A673 (cell line): ENCODE measurements at regions not wholly inside any gene's neighbourhood (a gene's known extent, or its start where the extent isn't known, plus 50 kb on each side); places are given as distances from the start of the nearest gene placed in this dataset.

Source experiments
- BruUV-seq: library from RNA; stranded (reverse); fragments of 400-500 nt; replicated peaks from 2 replicates; lab custom pipeline; 2021; lab: Mats Ljungman, UMichigan
- CTCF ChIA-PET: fragments of 300-600 bp; sonication (Branson Sonifier 250); formaldehyde crosslinking; loops from one replicate; lab custom pipeline; 2022; ENCODE audit warnings: antibody characterized with exemption; lab: Charles Lee
- POLR2A ChIA-PET: fragments of 300-600 bp; sonication (Branson Sonifier 250); formaldehyde crosslinking; loops from one replicate; lab custom pipeline; 2022; ENCODE audit warnings: antibody characterized with exemption; ENCODE audit not compliant: low non-redundant PET; lab: Charles Lee
- DNase-seq: peaks from one replicate; pipeline ENCODE4 v3.0.0-alpha.2; 2015; ENCODE audit warnings: low spot score
- H3K27ac ChIP-seq: fragments of 200-600 bp; sonication (generic); 2 replicates; pipeline ENCODE4 v1.5.1; 2016; ENCODE audit warnings: mixed run types, low read depth, mild to moderate bottlenecking, mixed read lengths, antibody characterized with exemption, low read length; ENCODE audit not compliant: poor library complexity, severe bottlenecking
- H3K27me3 ChIP-seq: fragments of 200-600 bp; sonication (generic); replicated peaks from 2 replicates; pipeline ENCODE4 v1.6.1; 2017; ENCODE audit warnings: mixed run types, low read depth, mild to moderate bottlenecking, mixed read lengths, antibody characterized with exemption, low read length; ENCODE audit not compliant: insufficient read depth, poor library complexity
- H3K36me3 ChIP-seq: fragments of 200-600 bp; sonication (generic); 2 replicates; pipeline ENCODE4 v1.6.1; 2016; ENCODE audit warnings: mixed run types, mild to moderate bottlenecking, mixed read lengths, antibody characterized with exemption, low read length; ENCODE audit not compliant: insufficient read depth, poor library complexity, severe bottlenecking
- H3K4me1 ChIP-seq: fragments of 200-600 bp; sonication (generic); 2 replicates; pipeline ENCODE4 v1.6.1; 2017; ENCODE audit warnings: mixed run types, mild to moderate bottlenecking, mixed read lengths, antibody characterized with exemption, low read length; ENCODE audit not compliant: insufficient read depth, poor library complexity, severe bottlenecking
- H3K4me3 ChIP-seq: fragments of 200-600 bp; sonication (generic); 2 replicates; pipeline ENCODE4 v1.5.1; 2016; ENCODE audit warnings: low read depth, mixed run types, mild to moderate bottlenecking, mixed read lengths, low read length; ENCODE audit not compliant: poor library complexity, severe bottlenecking
- H3K9me3 ChIP-seq: fragments of 200-600 bp; sonication (generic); 2 replicates; pipeline ENCODE4 v1.6.1; 2016; ENCODE audit warnings: mixed run types, low read depth, mild to moderate bottlenecking, mixed read lengths, antibody characterized with exemption, low read length; ENCODE audit not compliant: poor library complexity, severe bottlenecking
- EZH2 ChIP-seq: fragments of 200-600 bp; sonication (generic); IDR thresholded peaks from 2 replicates; pipeline ENCODE4 v1.6.1; 2017; ENCODE audit warnings: borderline replicate concordance, low read depth, mild to moderate bottlenecking, mixed read lengths, antibody characterized with exemption, low read length; ENCODE audit not compliant: poor library complexity, severe bottlenecking
- intact Hi-C: fragments of 100-400 bp; cut with micrococcal nuclease; formaldehyde crosslinking; loops from one replicate; pipeline ENCODE4 v1.10.0; 2022; ENCODE audit not compliant: unreplicated experiment
- TF ChIP-seq, protein P1 (sequence below): fragments of 300-800, 200-600 bp; sonication (generic); conservative IDR thresholded peaks from 2 replicates; pipeline ENCODE4 v1.5.1; 2017; ENCODE audit warnings: low read depth, mild to moderate bottlenecking, antibody characterized with exemption, low read length, moderate library complexity, mixed read lengths

DNA sequence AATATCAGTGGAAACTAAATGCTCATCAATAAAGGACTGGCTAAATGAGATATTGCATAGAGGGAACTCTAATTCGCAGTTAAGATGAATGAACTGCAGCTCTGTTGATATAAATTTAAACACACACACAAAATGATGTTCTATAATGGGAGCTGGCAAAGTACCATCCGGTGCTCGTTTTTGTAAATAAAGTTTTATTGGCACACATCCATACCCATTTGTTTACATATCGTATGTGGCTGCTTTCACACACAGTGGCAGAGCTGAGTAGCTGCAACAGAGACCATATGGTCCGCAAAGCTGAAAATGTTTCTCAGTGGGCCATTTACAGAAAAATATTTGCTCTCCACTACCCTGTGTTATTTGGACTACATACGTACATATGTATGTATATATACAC lies 120.7 kb downstream of the EDN3 start:
- intact Hi-C loops = no loop called here
- Histone ChIP-seq H3K27ac (no peak overlapping the region), H3K27me3 (peaks cover 24% of the 10 kb centered on the region), H3K4me1 (no peaks in the 10 kb centered on the region), H3K4me3 (no peak overlapping the region), H3K36me3 (no peaks in the 10 kb centered on the region), H3K9me3 (no peaks in the 10 kb centered on the region)
- CTCF ChIA-PET = interaction anchor here (1.6 kb wide), 1 partner anchor 35 kb away, joined by 4 read pairs; no protein-coding TSS in a partner anchor
- TF ChIP-seq EZH2 = no peak
- TF ChIP-seq, protein P1, sequence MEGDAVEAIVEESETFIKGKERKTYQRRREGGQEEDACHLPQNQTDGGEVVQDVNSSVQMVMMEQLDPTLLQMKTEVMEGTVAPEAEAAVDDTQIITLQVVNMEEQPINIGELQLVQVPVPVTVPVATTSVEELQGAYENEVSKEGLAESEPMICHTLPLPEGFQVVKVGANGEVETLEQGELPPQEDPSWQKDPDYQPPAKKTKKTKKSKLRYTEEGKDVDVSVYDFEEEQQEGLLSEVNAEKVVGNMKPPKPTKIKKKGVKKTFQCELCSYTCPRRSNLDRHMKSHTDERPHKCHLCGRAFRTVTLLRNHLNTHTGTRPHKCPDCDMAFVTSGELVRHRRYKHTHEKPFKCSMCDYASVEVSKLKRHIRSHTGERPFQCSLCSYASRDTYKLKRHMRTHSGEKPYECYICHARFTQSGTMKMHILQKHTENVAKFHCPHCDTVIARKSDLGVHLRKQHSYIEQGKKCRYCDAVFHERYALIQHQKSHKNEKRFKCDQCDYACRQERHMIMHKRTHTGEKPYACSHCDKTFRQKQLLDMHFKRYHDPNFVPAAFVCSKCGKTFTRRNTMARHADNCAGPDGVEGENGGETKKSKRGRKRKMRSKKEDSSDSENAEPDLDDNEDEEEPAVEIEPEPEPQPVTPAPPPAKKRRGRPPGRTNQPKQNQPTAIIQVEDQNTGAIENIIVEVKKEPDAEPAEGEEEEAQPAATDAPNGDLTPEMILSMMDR = no peak
- POLR2A ChIA-PET = no interaction called here
- no TSS peak for BruUV-seq
- no peak for DNase-seq

DNA sequence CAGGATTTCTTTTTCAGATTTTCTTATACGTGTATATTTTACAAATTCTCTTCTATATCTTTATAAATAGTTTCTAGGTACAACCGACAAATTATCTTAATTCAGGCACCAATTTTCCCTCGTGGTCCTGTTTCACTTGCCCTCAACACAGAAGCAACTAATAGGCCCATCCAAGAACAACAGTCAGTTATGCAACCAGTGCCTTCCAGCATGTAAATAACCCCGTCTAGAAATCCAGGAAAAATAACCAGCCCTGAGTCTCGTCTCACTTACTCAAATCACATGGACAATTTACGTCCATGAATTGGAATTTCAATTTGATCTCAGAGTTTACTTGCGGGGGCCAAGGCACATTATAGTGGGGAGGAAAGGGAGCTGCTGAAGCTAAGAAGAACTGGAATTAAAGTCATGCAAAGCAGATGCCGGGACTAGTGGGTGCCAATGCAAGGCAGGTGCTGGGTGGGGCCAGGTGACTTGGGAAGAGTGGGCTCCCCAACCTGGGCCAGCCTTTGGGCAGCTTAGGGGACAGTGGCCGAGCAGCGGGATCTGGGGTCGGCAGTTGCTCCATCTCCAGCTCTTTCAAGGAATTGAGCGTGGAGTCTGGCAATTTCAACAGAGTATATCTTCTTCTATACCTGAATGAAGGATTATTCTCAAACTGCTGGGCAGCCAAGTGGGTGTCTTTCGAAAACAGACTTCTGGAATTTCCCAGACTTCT lies 121.7 kb downstream of the EDN3 start:
- ChIA-PET POLR2A (no interaction called here), CTCF (interaction anchor here (1.6 kb wide), 1 partner anchor 34 kb away, joined by 4 read pairs; no protein-coding TSS in a partner anchor)
- TF ChIP-seq, protein P1 = no peak
- TF ChIP-seq EZH2 = no peak
- no peak for DNase-seq
- H3K36me3 ChIP-seq = no peaks in the 10 kb centered on the region
- H3K9me3 ChIP-seq = no peaks in the 10 kb centered on the region
- H3K27ac ChIP-seq = no peak overlapping the region
- no peak overlapping the region for H3K4me3 ChIP-seq
- H3K4me1 ChIP-seq = no peaks in the 10 kb centered on the region
- intact Hi-C loops = no loop called here
- no TSS peak for BruUV-seq
- peaks cover 24% of the 10 kb centered on the region for H3K27me3 ChIP-seq

DNA sequence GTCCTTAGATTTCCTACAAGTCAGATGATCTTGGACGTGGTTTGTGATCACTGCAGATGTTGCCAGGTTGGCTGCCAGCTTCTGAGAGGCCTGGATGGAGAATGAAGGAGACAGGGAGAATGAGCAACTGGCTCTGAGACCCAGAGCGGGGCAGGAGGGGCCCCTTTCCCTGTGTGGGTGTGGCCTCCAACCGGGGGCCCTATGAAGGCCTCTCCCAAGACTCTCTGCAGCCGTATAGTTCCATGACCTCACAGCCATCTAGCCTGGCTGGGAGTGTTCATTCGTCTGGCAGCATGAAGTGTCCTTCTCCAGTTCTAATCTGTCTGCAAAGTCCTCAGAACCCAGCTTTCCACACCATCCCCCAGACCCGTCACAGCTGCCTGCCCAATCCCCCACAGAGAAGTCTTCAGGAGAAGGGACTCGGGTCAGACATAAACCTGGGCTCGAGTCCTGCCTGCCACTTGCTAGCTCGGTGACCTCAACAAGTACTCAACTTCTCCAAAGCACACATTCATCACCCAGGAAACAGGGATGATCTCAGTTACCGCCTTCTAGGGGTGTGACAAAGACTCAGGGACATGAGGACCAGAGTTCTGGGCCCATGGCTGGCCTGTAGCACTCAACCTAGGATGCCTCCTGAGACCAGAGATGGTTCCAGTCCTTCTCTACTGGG lies 122.6 kb downstream of the EDN3 start:
- TF ChIP-seq, protein P1 = no peak
- TF ChIP-seq EZH2 = no peak
- DNase-seq = no peak
- CTCF ChIA-PET = no interaction called here

More for the DNA sequence above, 122.6 kb downstream of the EDN3 start:
- BruUV-seq = no TSS peak
- no peak overlapping the region for H3K27ac ChIP-seq
- no peaks in the 10 kb centered on the region for H3K36me3 ChIP-seq
- no peaks in the 10 kb centered on the region for H3K9me3 ChIP-seq
- H3K4me1 ChIP-seq = no peaks in the 10 kb centered on the region
- H3K27me3 ChIP-seq = peaks cover 24% of the 10 kb centered on the region
- intact Hi-C loops = no loop called here
- H3K4me3 ChIP-seq = no peak overlapping the region
- POLR2A ChIA-PET = no interaction called here
